Adrenal gland (tissue), 9 donors: ENCODE measurements at regions not wholly inside any gene's neighbourhood (a gene's known extent, or its start where the extent isn't known, plus 50 kb on each side); places are given as distances from the start of the nearest gene placed in this dataset.

ENCODE experiments used
- DNase-seq, 7 donors: peaks; one replicate each; pipeline ENCODE4 v3.0.0-alpha.2; 2019 to 2020
- H3K27ac ChIP-seq, 5 donors: fragments of 200-600 bp; sonication (generic) in 4 of 5; 1 replicate in 3 of 5; 2 replicates in 2 of 5; pipeline versions ENCODE4 v1.5.1 to v1.8.0; 2016 to 2020; ENCODE audit warnings: mild to moderate bottlenecking in 1 of 5
- H3K27me3 ChIP-seq: fragments of 200-600 bp; 2 replicates; pipeline ENCODE4 v1.8.0; 2021
- H3K36me3 ChIP-seq, 2 donors: fragments of 200-600 bp; replicated peaks in 1 of 2; 1 replicate in 1 of 2; 2 replicates in 1 of 2; pipeline versions ENCODE4 v1.5.1 to v1.8.0; 2018 to 2022
- H3K4me1 ChIP-seq, 2 donors: fragments of 200-600 bp; replicated peaks in 1 of 2; 1 replicate in 1 of 2; 2 replicates in 1 of 2; pipeline versions ENCODE4 v1.5.1 to v1.8.0; 2018 to 2021
- H3K4me3 ChIP-seq, 4 donors: fragments of 200-600 bp; sonication (generic) in 3 of 4; one replicate each; pipeline ENCODE4 v1.5.1; 2016 to 2018
- H3K9me3 ChIP-seq, 3 donors: fragments of 200-600 bp; sonication (generic) in 1 of 3; replicated peaks in 1 of 3; 1 replicate in 2 of 3; 2 replicates in 1 of 3; pipeline versions ENCODE4 v1.5.1 to v1.8.0; 2016 to 2021
- CTCF ChIP-seq, 6 experiments: fragments of 450-650 bp in 4 of 6; fragments of 200-600 bp in 2 of 6; sonication (generic) in 1 of 6; IDR thresholded peaks; 1 replicate in 5 of 6; 2 replicates in 1 of 6; pipeline versions ENCODE4 v1.5.1 to v1.8.0; 2016 to 2021; ENCODE audit warnings: antibody characterized with exemption in 6 of 6, mild to moderate bottlenecking in 2 of 6, moderate library complexity in 1 of 6
- POLR2A ChIP-seq, 2 donors: fragments of 450-650 bp; IDR thresholded peaks; one replicate each; pipeline ENCODE4 v1.6.1; 2017; ENCODE audit warnings: antibody characterized with exemption in 2 of 2, mild to moderate bottlenecking in 2 of 2, moderate library complexity in 1 of 2
- WGBS, 4 donors: extraction: QIAGEN DNeasy Blood & Tissue Kit in 2 of 4; methylation state at CpG; one replicate each; pipeline versions ENCODE4 v1.1.5 to v1.1.7; 2013 to 2017; 5-methylcytosine and 5-hydroxymethylcytosine counted together
- intact Hi-C, 2 donors: fragments of 100-400 bp; cut with DNase I; formaldehyde crosslinking; loops; one replicate each; pipeline versions ENCODE4 v1.14.1 to v1.15.0; 2022 to 2023
- donor health status: healthy with polysubstance abuse.
- donor health status: Bipolar disorder and iron deficiency.
- donor health status: DM: yes; HTN: yes; CAD: no.
- donor health status: DM: no; HTN: no; CAD: no.
- donor health status: DM: no; HTN: no; CAD: no.

- TF ChIP-seq POLR2A (IDR thresholded peaks at IDR 0.05) = no peak
- TF ChIP-seq CTCF (IDR thresholded peaks at IDR 0.05) = no peak
- intact Hi-C loops = no loop called here
- no peaks in the 10 kb centered on the region for H3K4me1 ChIP-seq
- no peak overlapping the region for H3K4me3 ChIP-seq
- H3K27me3 ChIP-seq = no peaks in the 10 kb centered on the region
- WGBS, 4 donors = 77 to 86% (median 83%) methylated on average over 22 of the region's 22 CpGs
- no peaks in the 10 kb centered on the region for H3K36me3 ChIP-seq
- DNase-seq = no peak
- no peaks in the 10 kb centered on the region for H3K9me3 ChIP-seq
- H3K27ac ChIP-seq = no peak overlapping the region
Observed at GRCh38 chr6:1077478-1078416, 234.2 kb upstream of the FOXQ1 start.

- H3K36me3 ChIP-seq = no peaks in the 10 kb centered on the region
- no peaks in the 10 kb centered on the region for H3K27me3 ChIP-seq
- DNase-seq = no peak
- no peaks in the 10 kb centered on the region for H3K4me1 ChIP-seq
- H3K9me3 ChIP-seq = no peaks in the 10 kb centered on the region
- intact Hi-C loops = no loop called here
- TF ChIP-seq POLR2A (IDR thresholded peaks at IDR 0.05) = no peak
- no peak for TF ChIP-seq CTCF (IDR thresholded peaks at IDR 0.05)
- WGBS, 4 donors = 80 to 84% (median 83%) methylated on average over 12 to 17 of the region's 17 CpGs
- H3K4me3 ChIP-seq = no peak overlapping the region
- no peak overlapping the region for H3K27ac ChIP-seq
Observed at GRCh38 chr6:1076531-1077459, 235.1 kb upstream of the FOXQ1 start.

GRCh38 chr6:1075880-1076279 lies 236.0 kb upstream of the FOXQ1 start:
- H3K36me3 ChIP-seq = no peaks in the 10 kb centered on the region
- H3K27me3 ChIP-seq = no peaks in the 10 kb centered on the region
- WGBS, 4 donors = 68 to 82% (median 79%) methylated on average over 4 of the region's 4 CpGs
- H3K4me1 ChIP-seq = no peaks in the 10 kb centered on the region
- intact Hi-C loops = no loop called here
- H3K27ac ChIP-seq = no peak overlapping the region
- no peak overlapping the region for H3K4me3 ChIP-seq
- DNase-seq = no peak
- TF ChIP-seq POLR2A (IDR thresholded peaks at IDR 0.05) (no peak), CTCF (IDR thresholded peaks at IDR 0.05) (no peak)
- no peaks in the 10 kb centered on the region for H3K9me3 ChIP-seq

- Histone ChIP-seq H3K4me3 (no peak overlapping the region), H3K36me3 (no peaks in the 10 kb centered on the region), H3K27me3 (no peaks in the 10 kb centered on the region), H3K27ac (no peak overlapping the region), H3K9me3 (no peaks in the 10 kb centered on the region), H3K4me1 (no peaks in the 10 kb centered on the region)
- intact Hi-C loops = no loop called here
- TF ChIP-seq POLR2A (IDR thresholded peaks at IDR 0.05) = no peak
- no peak for TF ChIP-seq CTCF (IDR thresholded peaks at IDR 0.05)
- 37 to 58% (median 54%) methylated on average over 4 of the region's 4 CpGs for WGBS, 4 donors
- no peak for DNase-seq
Observed at GRCh38 chr6:1075444-1075843, 236.5 kb upstream of the FOXQ1 start.
